Adrenal gland (tissue), 9 donors: ENCODE measurements at regions not wholly inside any gene's neighbourhood (a gene's known extent, or its start where the extent isn't known, plus 50 kb on each side); places are given as distances from the start of the nearest gene placed in this dataset.

Experiments
- DNase-seq, 7 donors: peaks; one replicate each; pipeline ENCODE4 v3.0.0-alpha.2; 2019 to 2020
- H3K27ac ChIP-seq, 5 donors: fragments of 200-600 bp; sonication (generic) in 4 of 5; 1 replicate in 3 of 5; 2 replicates in 2 of 5; pipeline versions ENCODE4 v1.5.1 to v1.8.0; 2016 to 2020; ENCODE audit warnings: mild to moderate bottlenecking in 1 of 5
- H3K27me3 ChIP-seq: fragments of 200-600 bp; 2 replicates; pipeline ENCODE4 v1.8.0; 2021
- H3K36me3 ChIP-seq, 2 donors: fragments of 200-600 bp; replicated peaks in 1 of 2; 1 replicate in 1 of 2; 2 replicates in 1 of 2; pipeline versions ENCODE4 v1.5.1 to v1.8.0; 2018 to 2022
- H3K4me1 ChIP-seq, 2 donors: fragments of 200-600 bp; replicated peaks in 1 of 2; 1 replicate in 1 of 2; 2 replicates in 1 of 2; pipeline versions ENCODE4 v1.5.1 to v1.8.0; 2018 to 2021
- H3K4me3 ChIP-seq, 4 donors: fragments of 200-600 bp; sonication (generic) in 3 of 4; one replicate each; pipeline ENCODE4 v1.5.1; 2016 to 2018
- H3K9me3 ChIP-seq, 3 donors: fragments of 200-600 bp; sonication (generic) in 1 of 3; replicated peaks in 1 of 3; 1 replicate in 2 of 3; 2 replicates in 1 of 3; pipeline versions ENCODE4 v1.5.1 to v1.8.0; 2016 to 2021
- CTCF ChIP-seq, 6 experiments: fragments of 450-650 bp in 4 of 6; fragments of 200-600 bp in 2 of 6; sonication (generic) in 1 of 6; IDR thresholded peaks; 1 replicate in 5 of 6; 2 replicates in 1 of 6; pipeline versions ENCODE4 v1.5.1 to v1.8.0; 2016 to 2021; ENCODE audit warnings: antibody characterized with exemption in 6 of 6, mild to moderate bottlenecking in 2 of 6, moderate library complexity in 1 of 6
- POLR2A ChIP-seq, 2 donors: fragments of 450-650 bp; IDR thresholded peaks; one replicate each; pipeline ENCODE4 v1.6.1; 2017; ENCODE audit warnings: antibody characterized with exemption in 2 of 2, mild to moderate bottlenecking in 2 of 2, moderate library complexity in 1 of 2
- WGBS, 4 donors: extraction: QIAGEN DNeasy Blood & Tissue Kit in 2 of 4; methylation state at CpG; one replicate each; pipeline versions ENCODE4 v1.1.5 to v1.1.7; 2013 to 2017; 5-methylcytosine and 5-hydroxymethylcytosine counted together
- intact Hi-C, 2 donors: fragments of 100-400 bp; cut with DNase I; formaldehyde crosslinking; loops; one replicate each; pipeline versions ENCODE4 v1.14.1 to v1.15.0; 2022 to 2023
- donor health status: healthy with polysubstance abuse.
- donor health status: Bipolar disorder and iron deficiency.
- donor health status: DM: yes; HTN: yes; CAD: no.
- donor health status: DM: no; HTN: no; CAD: no.
- donor health status: DM: no; HTN: no; CAD: no.

- Histone ChIP-seq H3K36me3 (no peaks in the 10 kb centered on the region), H3K27me3 (no peaks in the 10 kb centered on the region), H3K9me3 (no peaks in the 10 kb centered on the region), H3K27ac (no peak overlapping the region), H3K4me1 (no peaks in the 10 kb centered on the region), H3K4me3 (no peak overlapping the region)
- DNase-seq: no peak
- 84 to 90% (median 89%) methylated on average over 6 to 7 of the region's 7 CpGs for WGBS, 4 donors
- intact Hi-C loops: no loop called here
- TF ChIP-seq POLR2A (IDR thresholded peaks at IDR 0.05) (no peak), CTCF (IDR thresholded peaks at IDR 0.05) (no peak)
These were observed 113.5 kb upstream of the TMEM18 start for GRCh38 chr2:790634-791245.

DNA sequence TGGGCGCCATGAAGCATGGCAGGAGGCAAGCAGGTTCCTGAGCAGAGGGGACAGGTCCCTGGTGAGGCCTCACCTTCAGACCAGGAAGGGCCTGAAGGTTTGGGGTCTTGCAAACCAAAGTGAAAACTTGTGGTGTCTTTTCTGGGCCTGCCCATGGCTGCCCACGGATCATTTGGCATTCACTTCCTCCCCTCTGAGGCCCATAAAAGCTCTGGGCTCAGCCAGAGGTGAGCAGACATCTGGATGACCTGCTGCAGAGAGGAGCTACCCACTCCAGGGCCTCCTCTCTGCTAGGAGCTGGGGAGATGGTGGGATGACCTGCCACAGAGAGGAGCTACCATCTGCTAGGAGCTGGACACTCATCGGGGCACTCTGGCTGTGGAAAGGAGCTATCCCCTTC, 112.9 kb upstream of the TMEM18 start:
- no peak overlapping the region for H3K27ac ChIP-seq
- H3K4me1 ChIP-seq: no peaks in the 10 kb centered on the region
- TF ChIP-seq CTCF (IDR thresholded peaks at IDR 0.05): no peak
- no peak for TF ChIP-seq POLR2A (IDR thresholded peaks at IDR 0.05)
- no peaks in the 10 kb centered on the region for H3K36me3 ChIP-seq
- WGBS, 4 donors: 82 to 93% (median 89%) methylated on average over 2 to 3 of the region's 3 CpGs
- no peaks in the 10 kb centered on the region for H3K9me3 ChIP-seq
- H3K27me3 ChIP-seq: no peaks in the 10 kb centered on the region
- intact Hi-C loops: no loop called here
- DNase-seq: no peak
- no peak overlapping the region for H3K4me3 ChIP-seq

DNA sequence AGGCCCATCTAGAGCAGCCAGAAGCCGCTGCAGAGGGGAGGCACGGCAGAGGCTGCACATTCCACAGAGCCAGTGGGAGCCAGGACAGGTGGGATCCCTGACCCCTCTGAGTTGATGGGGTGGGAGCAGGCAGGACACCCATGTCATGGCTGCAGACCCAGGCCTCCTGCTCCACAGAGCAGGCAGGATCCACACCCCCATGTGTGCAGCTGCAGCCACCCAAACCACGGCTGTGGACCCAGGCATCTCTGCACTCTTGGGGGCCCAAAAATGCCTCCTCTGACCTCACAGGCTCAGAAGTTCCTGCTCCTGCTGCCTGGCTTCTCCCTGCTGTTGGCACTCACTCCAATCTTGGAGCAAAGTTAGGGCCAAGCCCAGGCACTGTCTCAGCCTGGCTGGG, 112.3 kb upstream of the TMEM18 start:
- Histone ChIP-seq H3K4me3 (no peak overlapping the region), H3K4me1 (no peaks in the 10 kb centered on the region), H3K36me3 (no peaks in the 10 kb centered on the region), H3K27ac (no peak overlapping the region), H3K9me3 (no peaks in the 10 kb centered on the region), H3K27me3 (no peaks in the 10 kb centered on the region)
- DNase-seq: no peak
- intact Hi-C loops: no loop called here
- WGBS, 4 donors: 87 to 100% (median 95%) methylated on average over 2 to 3 of the region's 3 CpGs
- no peak for TF ChIP-seq POLR2A (IDR thresholded peaks at IDR 0.05)
- TF ChIP-seq CTCF (IDR thresholded peaks at IDR 0.05): no peak

DNA sequence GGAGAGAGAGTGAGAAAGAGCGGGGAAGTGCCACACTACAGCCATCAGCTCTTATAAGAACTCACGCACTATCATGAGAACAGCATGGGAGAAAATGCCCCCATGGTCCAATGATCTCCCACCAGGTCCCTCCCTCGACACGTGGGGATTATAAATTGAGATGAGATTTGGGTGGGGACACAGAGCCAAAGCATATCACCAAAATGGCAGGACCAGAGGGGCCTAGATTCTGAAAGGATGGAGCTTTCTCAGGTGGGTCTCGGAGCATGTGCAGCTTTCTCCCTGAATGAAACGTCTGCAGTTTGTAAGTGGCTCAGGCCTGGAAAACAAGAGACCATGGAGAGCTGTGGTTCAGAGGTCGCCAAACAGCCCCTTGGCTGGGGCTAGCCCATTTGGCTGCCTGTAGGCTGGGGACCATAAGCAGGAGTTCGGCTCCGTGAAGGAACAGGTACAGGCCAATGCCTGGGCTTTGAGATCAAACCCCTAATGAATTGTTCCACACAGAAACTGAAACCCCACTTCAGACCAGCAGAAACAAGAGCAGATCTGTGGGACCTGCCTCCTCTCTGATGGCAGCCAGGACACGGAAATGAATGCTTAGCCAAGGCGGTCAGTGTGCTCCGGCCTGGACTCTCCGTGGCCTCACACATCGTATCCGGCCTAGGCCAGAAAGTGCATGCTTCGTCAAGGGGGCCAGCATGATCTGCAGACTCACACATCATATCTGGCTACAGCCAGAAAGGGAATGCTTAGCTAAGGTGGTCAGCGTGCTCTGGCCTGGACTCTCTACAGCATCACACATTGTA, 111.2 kb upstream of the TMEM18 start:
- H3K4me1 ChIP-seq: no peaks in the 10 kb centered on the region
- H3K27me3 ChIP-seq: no peaks in the 10 kb centered on the region
- H3K9me3 ChIP-seq: no peaks in the 10 kb centered on the region
- TF ChIP-seq POLR2A (IDR thresholded peaks at IDR 0.05): no peak
- no peak for TF ChIP-seq CTCF (IDR thresholded peaks at IDR 0.05)
- H3K27ac ChIP-seq: no peak overlapping the region
- no peaks in the 10 kb centered on the region for H3K36me3 ChIP-seq
- DNase-seq: no peak
- WGBS, 4 donors: 90 to 95% (median 93%) methylated on average over 17 of the region's 17 CpGs
- intact Hi-C loops: no loop called here
- H3K4me3 ChIP-seq: no peak overlapping the region
